GM21825 (cell line): ENCODE measurements at regions not wholly inside any gene's neighbourhood (a gene's known extent, or its start where the extent isn't known, plus 50 kb on each side); places are given as distances from the start of the nearest gene placed in this dataset.
"Not testable (repeated sequence)": the region's sequence is repeated elsewhere in the genome, so short reads cannot be mapped to it uniquely, and the experiment has no call there.

ENCODE experiments used
- ATAC-seq: cut with Tn5 transposase; IDR thresholded peaks from one replicate; pipeline ENCODE4 v1.9.1; 2021; ENCODE audit warnings: mild to moderate bottlenecking, moderate library complexity; ENCODE audit not compliant: unreplicated experiment

GRCh38 chr11:127804747-127805400 lies 782.5 kb downstream of the ETS1 start:
- no peak for ATAC-seq

- no peak for ATAC-seq
Observed at GRCh38 chr11:127803755-127804154, 783.6 kb downstream of the ETS1 start.

GRCh38 chr11:127800989-127801688 lies 786.2 kb downstream of the ETS1 start:
- ATAC-seq: no peak

GRCh38 chr11:127795326-127795725 lies 792.0 kb downstream of the ETS1 start:
- ATAC-seq: no peak

GRCh38 chr11:127791844-127792243 lies 791.3 kb upstream of the KIRREL3 start:
- no peak for ATAC-seq

GRCh38 chr11:127790592-127790991 lies 790.0 kb upstream of the KIRREL3 start:
- no peak for ATAC-seq

- no peak for ATAC-seq
Observed at GRCh38 chr11:127789927-127790326, 789.4 kb upstream of the KIRREL3 start.

- ATAC-seq: not testable (repeated sequence)
Observed at GRCh38 chr11:127772938-127773337, 772.4 kb upstream of the KIRREL3 start.

GRCh38 chr11:127768931-127769330 lies 768.4 kb upstream of the KIRREL3 start:
- ATAC-seq: not testable (repeated sequence)

- ATAC-seq: no peak
Observed at GRCh38 chr11:127766734-127767133, 766.2 kb upstream of the KIRREL3 start.

GRCh38 chr11:127738771-127739286 lies 738.3 kb upstream of the KIRREL3 start:
- no peak for ATAC-seq

GRCh38 chr11:127737499-127737898 lies 736.9 kb upstream of the KIRREL3 start:
- no peak for ATAC-seq

- no peak for ATAC-seq
Observed at GRCh38 chr11:127733552-127733951, 733.0 kb upstream of the KIRREL3 start.

GRCh38 chr11:127726367-127726766 lies 725.8 kb upstream of the KIRREL3 start:
- no peak for ATAC-seq

GRCh38 chr11:127723714-127724113 lies 723.1 kb upstream of the KIRREL3 start:
- ATAC-seq: no peak

- ATAC-seq: no peak
Observed at GRCh38 chr11:127713226-127713625, 712.7 kb upstream of the KIRREL3 start.

GRCh38 chr11:127711748-127712147 lies 711.2 kb upstream of the KIRREL3 start:
- no peak for ATAC-seq

GRCh38 chr11:127710831-127711230 lies 710.3 kb upstream of the KIRREL3 start:
- no peak for ATAC-seq

GRCh38 chr11:127709960-127710359 lies 709.4 kb upstream of the KIRREL3 start:
- no peak for ATAC-seq

- no peak for ATAC-seq
Observed at GRCh38 chr11:127693686-127694085, 693.1 kb upstream of the KIRREL3 start.

- ATAC-seq: no peak
Observed at GRCh38 chr11:127683321-127683720, 682.8 kb upstream of the KIRREL3 start.

- no peak for ATAC-seq
Observed at GRCh38 chr11:127679816-127680545, 679.4 kb upstream of the KIRREL3 start.
